WERI-Rb-1 (cell line): ENCODE measurements at regions not wholly inside any gene's neighbourhood (a gene's known extent, or its start where the extent isn't known, plus 50 kb on each side); places are given as distances from the start of the nearest gene placed in this dataset.

Experiments
- DNase-seq: peaks from one replicate; pipeline ENCODE4 v3.0.0-alpha.2; 2020
- H3K27ac ChIP-seq: fragments of 250-450 bp; sonication (Bioruptor Pico); 2 replicates; pipeline ENCODE4 v1.5.1; 2020; ENCODE audit warnings: mild to moderate bottlenecking, moderate library complexity
- H3K27me3 ChIP-seq: fragments of 250-450 bp; sonication (Bioruptor Pico); 2 replicates; pipeline ENCODE4 v1.5.1; 2021; ENCODE audit warnings: mild to moderate bottlenecking, low read depth, moderate library complexity; ENCODE audit not compliant: insufficient read depth, severe bottlenecking
- H3K36me3 ChIP-seq: fragments of 250-450 bp; sonication (Bioruptor Pico); 2 replicates; pipeline ENCODE4 v1.5.1; 2020; ENCODE audit warnings: mild to moderate bottlenecking, moderate library complexity
- H3K4me3 ChIP-seq: 2 replicates; pipeline ENCODE4 v1.5.1; 2011; ENCODE audit warnings: low read depth, mild to moderate bottlenecking, control low read depth, low read length
- H3K9me3 ChIP-seq: fragments of 250-450 bp; sonication (Bioruptor Pico); 2 replicates; pipeline ENCODE4 v1.5.1; 2021; ENCODE audit warnings: mild to moderate bottlenecking, moderate library complexity; ENCODE audit not compliant: severe bottlenecking
- CTCF ChIP-seq: IDR thresholded peaks from 2 replicates; pipeline ENCODE4 v1.5.1; 2011; ENCODE audit warnings: low read depth, mild to moderate bottlenecking, control low read depth, inconsistent platforms, low read length

- TF ChIP-seq CTCF, result no peak
- Histone ChIP-seq H3K36me3 (no peaks in the 10 kb centered on the region), H3K27me3 (no peaks in the 10 kb centered on the region), H3K9me3 (no peaks in the 10 kb centered on the region), H3K4me3 (no peak overlapping the region), H3K27ac (no peak overlapping the region)
- no peak for DNase-seq
Observed at GRCh38 chr11:92501066-92501739, 276.6 kb downstream of the FAT3 start.

DNA sequence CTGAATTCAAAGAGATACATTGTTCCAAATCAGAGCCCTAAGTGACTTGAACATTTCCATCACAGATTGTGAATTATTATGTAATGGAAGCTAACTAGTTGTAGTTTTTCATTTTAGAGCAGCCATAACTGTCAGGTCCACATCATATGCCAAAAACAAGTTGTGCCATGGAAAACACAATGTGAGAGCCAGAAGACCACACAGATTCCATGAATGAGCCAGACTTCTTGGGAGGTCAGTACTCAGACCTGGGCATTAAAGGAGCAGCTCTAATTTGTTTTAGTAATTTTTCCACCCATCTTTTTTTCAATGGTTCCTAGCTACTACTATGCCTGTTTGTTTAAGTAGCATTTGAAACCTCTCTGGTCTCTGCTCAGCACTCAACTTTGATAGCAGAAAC is 279.4 kb downstream of the FAT3 start:
- no peak for TF ChIP-seq CTCF
- Histone ChIP-seq H3K4me3 (no peak overlapping the region), H3K9me3 (no peaks in the 10 kb centered on the region), H3K27me3 (no peaks in the 10 kb centered on the region), H3K36me3 (no peaks in the 10 kb centered on the region), H3K27ac (no peak overlapping the region)
- no peak for DNase-seq

- H3K4me3 ChIP-seq, result no peak overlapping the region
- H3K36me3 ChIP-seq, result no peaks in the 10 kb centered on the region
- H3K27ac ChIP-seq, result no peak overlapping the region
- H3K9me3 ChIP-seq, result no peaks in the 10 kb centered on the region
- no peaks in the 10 kb centered on the region for H3K27me3 ChIP-seq
- DNase-seq, result no peak
- no peak for TF ChIP-seq CTCF
Observed at GRCh38 chr11:92504534-92504933, 279.9 kb downstream of the FAT3 start.

GRCh38 chr11:92505689-92506088 is 281.1 kb downstream of the FAT3 start:
- Histone ChIP-seq H3K27me3 (no peaks in the 10 kb centered on the region), H3K4me3 (no peak overlapping the region), H3K27ac (no peak overlapping the region), H3K9me3 (no peaks in the 10 kb centered on the region), H3K36me3 (no peaks in the 10 kb centered on the region)
- no peak for DNase-seq
- no peak for TF ChIP-seq CTCF

DNA sequence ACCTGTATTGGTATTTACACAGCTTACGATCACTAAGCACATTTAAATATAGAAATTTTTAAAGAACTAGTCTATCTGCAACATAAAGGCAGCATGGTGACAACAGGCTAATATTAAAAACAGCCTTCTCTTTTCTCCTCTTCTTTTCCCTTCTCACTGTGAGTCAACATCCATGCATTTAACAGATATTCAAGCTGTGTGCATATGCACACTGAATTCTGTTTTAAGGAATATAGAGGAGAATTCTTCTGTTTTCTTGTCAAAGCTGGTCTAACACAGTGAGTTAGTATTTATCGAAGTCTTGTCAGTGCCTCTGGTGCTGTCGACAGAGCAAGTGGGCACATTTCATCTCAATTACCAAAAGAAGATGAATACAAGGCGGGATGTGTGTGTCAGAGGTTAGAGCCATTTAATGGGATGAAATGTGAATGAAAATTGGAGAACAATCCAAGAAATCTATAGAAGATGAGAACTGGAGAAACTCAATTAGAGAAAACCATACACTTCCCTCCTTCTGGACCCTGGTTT is 282.3 kb downstream of the FAT3 start:
- Histone ChIP-seq H3K9me3 (no peaks in the 10 kb centered on the region), H3K4me3 (no peak overlapping the region), H3K27ac (no peak overlapping the region), H3K27me3 (no peaks in the 10 kb centered on the region), H3K36me3 (no peaks in the 10 kb centered on the region)
- no peak for DNase-seq
- TF ChIP-seq CTCF, result no peak

- H3K27me3 ChIP-seq, result no peaks in the 10 kb centered on the region
- no peak for TF ChIP-seq CTCF
- no peak overlapping the region for H3K27ac ChIP-seq
- H3K4me3 ChIP-seq, result no peak overlapping the region
- H3K9me3 ChIP-seq, result no peaks in the 10 kb centered on the region
- H3K36me3 ChIP-seq, result no peaks in the 10 kb centered on the region
- DNase-seq, result no peak
Observed at GRCh38 chr11:92510591-92510990, 286.0 kb downstream of the FAT3 start.
